ENCODE measurements at regions not wholly inside any gene's neighbourhood (a gene's known extent, or its start where the extent isn't known, plus 50 kb on each side); places are given as distances from the start of the nearest gene placed in this dataset.

- Histone ChIP-seq H3K36me3 (replicated peaks; ENCODE audit: low read depth, low read length) (no peaks in the 10 kb centered on the region), H4K20me1 (ENCODE audit: insufficient read depth, low read length) (no peaks in the 10 kb centered on the region), H3K4me3 (ENCODE audit: low read length) (no peak overlapping the region), H3K9ac (ENCODE audit: low read length) (no peak overlapping the region), H3K27ac (ENCODE audit: low read length) (no peak overlapping the region), H3K27me3 (ENCODE audit: low read depth, low read length) (no peaks in the 10 kb centered on the region), H3K9me3 (ENCODE audit: insufficient read depth, low read length) (no peaks in the 10 kb centered on the region), H3K4me2 (ENCODE audit: low read length) (no peak overlapping the region), H2AFZ (ENCODE audit: low read depth, low read length) (no peak overlapping the region), H3K4me1 (ENCODE audit: low read length) (no peaks in the 10 kb centered on the region), H3K79me2 (ENCODE audit: low read length) (no peaks in the 10 kb centered on the region)
- TF ChIP-seq EZH2phosphoT487 (IDR thresholded peaks at IDR 0.05; ENCODE audit: low read depth) (no peak), CTCF (IDR thresholded peaks at IDR 0.05; ENCODE audit: low read depth, low read length) (no peak)
These were observed 82.6 kb upstream of the ANKH start for GRCh38 chr5:14954216-14954615.

GRCh38 chr5:14953075-14953607 lies 81.6 kb upstream of the ANKH start:
- Histone ChIP-seq H3K27ac (ENCODE audit: low read length) (no peak overlapping the region), H3K36me3 (replicated peaks; ENCODE audit: low read depth, low read length) (no peaks in the 10 kb centered on the region), H3K9ac (ENCODE audit: low read length) (no peak overlapping the region), H2AFZ (ENCODE audit: low read depth, low read length) (no peak overlapping the region), H3K27me3 (ENCODE audit: low read depth, low read length) (no peaks in the 10 kb centered on the region), H3K4me2 (ENCODE audit: low read length) (no peak overlapping the region), H4K20me1 (ENCODE audit: insufficient read depth, low read length) (no peaks in the 10 kb centered on the region), H3K9me3 (ENCODE audit: insufficient read depth, low read length) (no peaks in the 10 kb centered on the region), H3K4me1 (ENCODE audit: low read length) (no peaks in the 10 kb centered on the region), H3K79me2 (ENCODE audit: low read length) (no peaks in the 10 kb centered on the region), H3K4me3 (ENCODE audit: low read length) (no peak overlapping the region)
- TF ChIP-seq EZH2phosphoT487 (IDR thresholded peaks at IDR 0.05; ENCODE audit: low read depth): no peak
- no peak for TF ChIP-seq CTCF (IDR thresholded peaks at IDR 0.05; ENCODE audit: low read depth, low read length)

- Histone ChIP-seq H3K79me2 (ENCODE audit: low read length) (no peaks in the 10 kb centered on the region), H3K4me2 (ENCODE audit: low read length) (no peak overlapping the region), H4K20me1 (ENCODE audit: insufficient read depth, low read length) (no peaks in the 10 kb centered on the region), H3K4me3 (ENCODE audit: low read length) (no peak overlapping the region), H3K9ac (ENCODE audit: low read length) (no peak overlapping the region), H3K4me1 (ENCODE audit: low read length) (no peaks in the 10 kb centered on the region), H3K36me3 (replicated peaks; ENCODE audit: low read depth, low read length) (no peaks in the 10 kb centered on the region), H2AFZ (ENCODE audit: low read depth, low read length) (no peak overlapping the region), H3K27ac (ENCODE audit: low read length) (no peak overlapping the region), H3K9me3 (ENCODE audit: insufficient read depth, low read length) (no peaks in the 10 kb centered on the region), H3K27me3 (ENCODE audit: low read depth, low read length) (0 out of 2 replicates have a peak, but pooled peaks cover 2% of the 10 kb centered on the region)
- TF ChIP-seq EZH2phosphoT487 (IDR thresholded peaks at IDR 0.05; ENCODE audit: low read depth) (no peak), CTCF (IDR thresholded peaks at IDR 0.05; ENCODE audit: low read depth, low read length) (no peak)
These were observed 76.8 kb upstream of the ANKH start for GRCh38 chr5:14948383-14948782.

GRCh38 chr5:14946815-14947620 lies 75.4 kb upstream of the ANKH start:
- Histone ChIP-seq H3K4me2 (ENCODE audit: low read length) (no peak overlapping the region), H2AFZ (ENCODE audit: low read depth, low read length) (no peak overlapping the region), H4K20me1 (ENCODE audit: insufficient read depth, low read length) (no peaks in the 10 kb centered on the region), H3K27ac (ENCODE audit: low read length) (no peak overlapping the region), H3K9ac (ENCODE audit: low read length) (no peak overlapping the region), H3K27me3 (ENCODE audit: low read depth, low read length) (peaks cover 6% of the 10 kb centered on the region; the same call in 1 of the 2 replicates), H3K36me3 (replicated peaks; ENCODE audit: low read depth, low read length) (no peaks in the 10 kb centered on the region), H3K79me2 (ENCODE audit: low read length) (no peaks in the 10 kb centered on the region), H3K4me1 (ENCODE audit: low read length) (no peaks in the 10 kb centered on the region), H3K4me3 (ENCODE audit: low read length) (no peak overlapping the region), H3K9me3 (ENCODE audit: insufficient read depth, low read length) (no peaks in the 10 kb centered on the region)
- TF ChIP-seq EZH2phosphoT487 (IDR thresholded peaks at IDR 0.05; ENCODE audit: low read depth): no peak
- peak; percentile 47 for TF ChIP-seq CTCF (IDR thresholded peaks at IDR 0.05; ENCODE audit: low read depth, low read length)

Measured in OCI-LY3 (cell line).